Vagina (tissue), 2 donors: ENCODE measurements at regions not wholly inside any gene's neighbourhood (a gene's known extent, or its start where the extent isn't known, plus 50 kb on each side); places are given as distances from the start of the nearest gene placed in this dataset.

Experiments
- POLR2A ChIP-seq, 2 donors: fragments of 450-650 bp; IDR thresholded peaks; one replicate each; pipeline ENCODE4 v1.6.1; 2017; ENCODE audit warnings: antibody characterized with exemption in 2 of 2, mild to moderate bottlenecking in 2 of 2, moderate library complexity in 2 of 2
- POLR2AphosphoS5 ChIP-seq, 2 donors: sonication (generic); formaldehyde crosslinking; IDR thresholded peaks; one replicate each; pipeline ENCODE4 v1.9.0; 2017; ENCODE audit warnings: antibody characterized with exemption in 2 of 2, mild to moderate bottlenecking in 2 of 2, low read depth in 1 of 2; ENCODE audit not compliant: insufficient read depth in 1 of 2
- TF ChIP-seq, protein P1 (sequence below), 3 experiments: fragments of 450-650 bp in 2 of 3; fragments of 200-600 bp in 1 of 3; sonication (generic) in 1 of 3; IDR thresholded peaks; one replicate each; pipeline ENCODE4 v1.5.1; 2017 to 2019; ENCODE audit warnings: antibody characterized with exemption in 3 of 3, mild to moderate bottlenecking in 2 of 3, moderate library complexity in 2 of 3

DNA sequence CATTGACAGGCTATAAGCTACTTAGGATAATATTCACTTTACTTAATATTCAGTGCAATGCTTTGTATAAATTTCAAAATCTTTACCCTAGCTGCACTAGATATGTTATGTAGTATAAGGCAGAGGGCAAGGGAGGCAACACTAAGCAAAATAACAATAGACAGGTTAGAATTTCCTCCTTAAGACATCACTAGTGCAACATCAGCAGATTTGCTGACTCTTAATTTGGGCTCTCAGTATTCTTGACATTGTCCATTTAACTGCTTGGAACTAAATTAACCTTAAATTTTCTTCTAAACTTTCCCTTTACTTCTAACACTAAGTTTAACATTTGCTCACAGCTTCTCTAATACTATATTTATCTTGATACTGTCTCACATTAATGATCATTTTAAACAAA lies 273.9 kb downstream of the DIO2 start:
- TF ChIP-seq, protein P1, sequence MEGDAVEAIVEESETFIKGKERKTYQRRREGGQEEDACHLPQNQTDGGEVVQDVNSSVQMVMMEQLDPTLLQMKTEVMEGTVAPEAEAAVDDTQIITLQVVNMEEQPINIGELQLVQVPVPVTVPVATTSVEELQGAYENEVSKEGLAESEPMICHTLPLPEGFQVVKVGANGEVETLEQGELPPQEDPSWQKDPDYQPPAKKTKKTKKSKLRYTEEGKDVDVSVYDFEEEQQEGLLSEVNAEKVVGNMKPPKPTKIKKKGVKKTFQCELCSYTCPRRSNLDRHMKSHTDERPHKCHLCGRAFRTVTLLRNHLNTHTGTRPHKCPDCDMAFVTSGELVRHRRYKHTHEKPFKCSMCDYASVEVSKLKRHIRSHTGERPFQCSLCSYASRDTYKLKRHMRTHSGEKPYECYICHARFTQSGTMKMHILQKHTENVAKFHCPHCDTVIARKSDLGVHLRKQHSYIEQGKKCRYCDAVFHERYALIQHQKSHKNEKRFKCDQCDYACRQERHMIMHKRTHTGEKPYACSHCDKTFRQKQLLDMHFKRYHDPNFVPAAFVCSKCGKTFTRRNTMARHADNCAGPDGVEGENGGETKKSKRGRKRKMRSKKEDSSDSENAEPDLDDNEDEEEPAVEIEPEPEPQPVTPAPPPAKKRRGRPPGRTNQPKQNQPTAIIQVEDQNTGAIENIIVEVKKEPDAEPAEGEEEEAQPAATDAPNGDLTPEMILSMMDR (IDR thresholded peaks at IDR 0.05) = no peak
- TF ChIP-seq POLR2AphosphoS5 (IDR thresholded peaks at IDR 0.05; ENCODE audit: insufficient read depth in 1 of 2, low read depth in 1 of 2) (no peak), POLR2A (IDR thresholded peaks at IDR 0.05) (no peak)
